ENCODE measurements at regions not wholly inside any gene's neighbourhood (a gene's known extent, or its start where the extent isn't known, plus 50 kb on each side); places are given as distances from the start of the nearest gene placed in this dataset.

- TF ChIP-seq CTCF (IDR thresholded peaks at IDR 0.05; ENCODE audit: low read depth, low read length, missing input control) (no peak), YY1 (IDR thresholded peaks at IDR 0.05) (no peak), SP1 (IDR thresholded peaks at IDR 0.05) (no peak), EGR1 (IDR thresholded peaks at IDR 0.05; ENCODE audit: low read depth in 2 of 2) (no peak), MAX (IDR thresholded peaks at IDR 0.05) (no peak), FOXA1 (IDR thresholded peaks at IDR 0.05) (no peak), TAF1 (conservative IDR thresholded peaks at IDR 0.05) (no peak), HNF4A (conservative IDR thresholded peaks at IDR 0.05) (no peak), RAD21 (IDR thresholded peaks at IDR 0.05) (no peak)
- TF ChIP-seq, protein P1, sequence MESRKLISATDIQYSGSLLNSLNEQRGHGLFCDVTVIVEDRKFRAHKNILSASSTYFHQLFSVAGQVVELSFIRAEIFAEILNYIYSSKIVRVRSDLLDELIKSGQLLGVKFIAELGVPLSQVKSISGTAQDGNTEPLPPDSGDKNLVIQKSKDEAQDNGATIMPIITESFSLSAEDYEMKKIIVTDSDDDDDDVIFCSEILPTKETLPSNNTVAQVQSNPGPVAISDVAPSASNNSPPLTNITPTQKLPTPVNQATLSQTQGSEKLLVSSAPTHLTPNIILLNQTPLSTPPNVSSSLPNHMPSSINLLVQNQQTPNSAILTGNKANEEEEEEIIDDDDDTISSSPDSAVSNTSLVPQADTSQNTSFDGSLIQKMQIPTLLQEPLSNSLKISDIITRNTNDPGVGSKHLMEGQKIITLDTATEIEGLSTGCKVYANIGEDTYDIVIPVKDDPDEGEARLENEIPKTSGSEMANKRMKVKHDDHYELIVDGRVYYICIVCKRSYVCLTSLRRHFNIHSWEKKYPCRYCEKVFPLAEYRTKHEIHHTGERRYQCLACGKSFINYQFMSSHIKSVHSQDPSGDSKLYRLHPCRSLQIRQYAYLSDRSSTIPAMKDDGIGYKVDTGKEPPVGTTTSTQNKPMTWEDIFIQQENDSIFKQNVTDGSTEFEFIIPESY (IDR thresholded peaks at IDR 0.05), result no peak
- TF ChIP-seq, protein P2, sequence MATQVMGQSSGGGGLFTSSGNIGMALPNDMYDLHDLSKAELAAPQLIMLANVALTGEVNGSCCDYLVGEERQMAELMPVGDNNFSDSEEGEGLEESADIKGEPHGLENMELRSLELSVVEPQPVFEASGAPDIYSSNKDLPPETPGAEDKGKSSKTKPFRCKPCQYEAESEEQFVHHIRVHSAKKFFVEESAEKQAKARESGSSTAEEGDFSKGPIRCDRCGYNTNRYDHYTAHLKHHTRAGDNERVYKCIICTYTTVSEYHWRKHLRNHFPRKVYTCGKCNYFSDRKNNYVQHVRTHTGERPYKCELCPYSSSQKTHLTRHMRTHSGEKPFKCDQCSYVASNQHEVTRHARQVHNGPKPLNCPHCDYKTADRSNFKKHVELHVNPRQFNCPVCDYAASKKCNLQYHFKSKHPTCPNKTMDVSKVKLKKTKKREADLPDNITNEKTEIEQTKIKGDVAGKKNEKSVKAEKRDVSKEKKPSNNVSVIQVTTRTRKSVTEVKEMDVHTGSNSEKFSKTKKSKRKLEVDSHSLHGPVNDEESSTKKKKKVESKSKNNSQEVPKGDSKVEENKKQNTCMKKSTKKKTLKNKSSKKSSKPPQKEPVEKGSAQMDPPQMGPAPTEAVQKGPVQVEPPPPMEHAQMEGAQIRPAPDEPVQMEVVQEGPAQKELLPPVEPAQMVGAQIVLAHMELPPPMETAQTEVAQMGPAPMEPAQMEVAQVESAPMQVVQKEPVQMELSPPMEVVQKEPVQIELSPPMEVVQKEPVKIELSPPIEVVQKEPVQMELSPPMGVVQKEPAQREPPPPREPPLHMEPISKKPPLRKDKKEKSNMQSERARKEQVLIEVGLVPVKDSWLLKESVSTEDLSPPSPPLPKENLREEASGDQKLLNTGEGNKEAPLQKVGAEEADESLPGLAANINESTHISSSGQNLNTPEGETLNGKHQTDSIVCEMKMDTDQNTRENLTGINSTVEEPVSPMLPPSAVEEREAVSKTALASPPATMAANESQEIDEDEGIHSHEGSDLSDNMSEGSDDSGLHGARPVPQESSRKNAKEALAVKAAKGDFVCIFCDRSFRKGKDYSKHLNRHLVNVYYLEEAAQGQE (IDR thresholded peaks at IDR 0.05), result no peak
These were observed 808.3 kb downstream of the TFAP2A start for GRCh38 chr6:9606435-9607134.

All from liver (tissue), 3 donors.